Erythroblast (primary cell): ENCODE measurements at regions not wholly inside any gene's neighbourhood (a gene's known extent, or its start where the extent isn't known, plus 50 kb on each side); places are given as distances from the start of the nearest gene placed in this dataset.

Experiments used
- GATA1 ChIP-seq: IDR thresholded peaks from 2 replicates; pipeline ENCODE4 v1.6.1; 2011; ENCODE audit warnings: low read depth, mild to moderate bottlenecking, control low read depth, low read length, moderate library complexity
- POLR2A ChIP-seq: IDR thresholded peaks from 2 replicates; pipeline ENCODE4 v1.6.1; 2011; ENCODE audit warnings: mild to moderate bottlenecking, low read length

GRCh38 chr3:35927441-35927840 is 288.1 kb downstream of the ARPP21 start:
- no peak for TF ChIP-seq POLR2A
- TF ChIP-seq GATA1 = no peak
